Kidney epithelial cell (primary cell): ENCODE measurements at regions not wholly inside any gene's neighbourhood (a gene's known extent, or its start where the extent isn't known, plus 50 kb on each side); places are given as distances from the start of the nearest gene placed in this dataset.

Source experiments
- DNase-seq: peaks from one replicate; pipeline ENCODE4 v3.0.0-alpha.2; 2010; ENCODE audit warnings: low read depth
- H3K27me3 ChIP-seq: 2 replicates; pipeline ENCODE4 v1.6.0; 2011; ENCODE audit warnings: low read length; ENCODE audit not compliant: control insufficient read depth, insufficient read depth
- H3K36me3 ChIP-seq: 2 replicates; pipeline ENCODE4 v1.5.1; 2011; ENCODE audit warnings: low read length; ENCODE audit not compliant: control insufficient read depth, insufficient read depth
- H3K4me3 ChIP-seq: 2 replicates; pipeline ENCODE4 v1.5.1; 2011; ENCODE audit warnings: low read depth, mild to moderate bottlenecking, control low read depth, low read length
- TF ChIP-seq, protein P1 (sequence below): IDR thresholded peaks from 2 replicates; pipeline ENCODE4 v1.5.1; 2011; ENCODE audit warnings: mild to moderate bottlenecking, moderate library complexity, low read length, control low read depth, inconsistent platforms; ENCODE audit not compliant: insufficient read depth, poor library complexity, severe bottlenecking

DNA sequence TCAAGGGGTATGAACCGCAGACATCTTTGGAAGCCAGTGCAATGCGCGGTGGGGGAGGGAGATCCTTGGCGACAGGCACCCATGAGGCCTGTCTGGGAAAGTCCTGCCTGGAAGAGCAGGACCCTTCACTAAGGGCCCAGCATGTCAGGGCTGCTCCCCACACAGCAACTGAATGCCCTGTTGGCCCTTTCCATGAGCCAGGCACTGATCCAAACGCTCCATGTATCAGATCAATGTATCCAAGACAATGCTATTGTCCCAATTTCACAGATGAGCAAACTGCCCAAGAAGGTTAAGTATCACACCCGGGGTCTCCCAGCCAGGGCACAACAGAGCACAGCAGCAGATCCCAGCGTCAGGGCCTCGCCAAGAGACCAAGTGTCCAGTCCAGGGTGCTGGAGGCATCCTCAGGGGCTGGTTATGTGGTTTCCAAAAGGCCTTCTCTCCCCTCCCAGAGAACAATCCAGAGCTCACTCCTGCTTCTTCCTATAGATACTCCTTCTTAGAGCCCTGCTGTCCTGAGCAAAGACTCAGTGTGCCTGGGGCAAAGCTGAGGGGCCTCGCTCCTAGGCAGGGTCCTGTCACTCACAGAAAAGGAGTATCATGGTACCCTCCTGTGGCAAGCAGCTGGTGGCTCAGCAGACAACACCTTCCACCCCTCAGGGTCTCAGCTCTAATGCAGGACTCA, 328.0 kb downstream of the NPHP4 start:
- Histone ChIP-seq H3K4me3 (no peak overlapping the region), H3K36me3 (no peaks in the 10 kb centered on the region), H3K27me3 (no peaks in the 10 kb centered on the region)
- no peak for DNase-seq
- TF ChIP-seq, protein P1, sequence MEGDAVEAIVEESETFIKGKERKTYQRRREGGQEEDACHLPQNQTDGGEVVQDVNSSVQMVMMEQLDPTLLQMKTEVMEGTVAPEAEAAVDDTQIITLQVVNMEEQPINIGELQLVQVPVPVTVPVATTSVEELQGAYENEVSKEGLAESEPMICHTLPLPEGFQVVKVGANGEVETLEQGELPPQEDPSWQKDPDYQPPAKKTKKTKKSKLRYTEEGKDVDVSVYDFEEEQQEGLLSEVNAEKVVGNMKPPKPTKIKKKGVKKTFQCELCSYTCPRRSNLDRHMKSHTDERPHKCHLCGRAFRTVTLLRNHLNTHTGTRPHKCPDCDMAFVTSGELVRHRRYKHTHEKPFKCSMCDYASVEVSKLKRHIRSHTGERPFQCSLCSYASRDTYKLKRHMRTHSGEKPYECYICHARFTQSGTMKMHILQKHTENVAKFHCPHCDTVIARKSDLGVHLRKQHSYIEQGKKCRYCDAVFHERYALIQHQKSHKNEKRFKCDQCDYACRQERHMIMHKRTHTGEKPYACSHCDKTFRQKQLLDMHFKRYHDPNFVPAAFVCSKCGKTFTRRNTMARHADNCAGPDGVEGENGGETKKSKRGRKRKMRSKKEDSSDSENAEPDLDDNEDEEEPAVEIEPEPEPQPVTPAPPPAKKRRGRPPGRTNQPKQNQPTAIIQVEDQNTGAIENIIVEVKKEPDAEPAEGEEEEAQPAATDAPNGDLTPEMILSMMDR = no peak

- no peak for DNase-seq
- TF ChIP-seq, protein P1 = no peak
- no peak overlapping the region for H3K4me3 ChIP-seq
These were observed 329.5 kb downstream of the NPHP4 start for GRCh38 chr1:5662744-5663126.

GRCh38 chr1:5662086-5662743, 330.0 kb downstream of the NPHP4 start:
- no peaks in the 10 kb centered on the region for H3K36me3 ChIP-seq
- DNase-seq = no peak
- TF ChIP-seq, protein P1 = no peak
- H3K27me3 ChIP-seq = no peaks in the 10 kb centered on the region
- H3K4me3 ChIP-seq = no peak overlapping the region

More at GRCh38 chr1:5662744-5663126, 329.5 kb downstream of the NPHP4 start:
- Histone ChIP-seq H3K27me3 (no peaks in the 10 kb centered on the region), H3K36me3 (no peaks in the 10 kb centered on the region)

- TF ChIP-seq, protein P1 = no peak
- Histone ChIP-seq H3K27me3 (no peaks in the 10 kb centered on the region), H3K4me3 (no peak overlapping the region), H3K36me3 (no peaks in the 10 kb centered on the region)
- DNase-seq = no peak
These were observed 330.8 kb downstream of the NPHP4 start for GRCh38 chr1:5661196-5662085.

DNA sequence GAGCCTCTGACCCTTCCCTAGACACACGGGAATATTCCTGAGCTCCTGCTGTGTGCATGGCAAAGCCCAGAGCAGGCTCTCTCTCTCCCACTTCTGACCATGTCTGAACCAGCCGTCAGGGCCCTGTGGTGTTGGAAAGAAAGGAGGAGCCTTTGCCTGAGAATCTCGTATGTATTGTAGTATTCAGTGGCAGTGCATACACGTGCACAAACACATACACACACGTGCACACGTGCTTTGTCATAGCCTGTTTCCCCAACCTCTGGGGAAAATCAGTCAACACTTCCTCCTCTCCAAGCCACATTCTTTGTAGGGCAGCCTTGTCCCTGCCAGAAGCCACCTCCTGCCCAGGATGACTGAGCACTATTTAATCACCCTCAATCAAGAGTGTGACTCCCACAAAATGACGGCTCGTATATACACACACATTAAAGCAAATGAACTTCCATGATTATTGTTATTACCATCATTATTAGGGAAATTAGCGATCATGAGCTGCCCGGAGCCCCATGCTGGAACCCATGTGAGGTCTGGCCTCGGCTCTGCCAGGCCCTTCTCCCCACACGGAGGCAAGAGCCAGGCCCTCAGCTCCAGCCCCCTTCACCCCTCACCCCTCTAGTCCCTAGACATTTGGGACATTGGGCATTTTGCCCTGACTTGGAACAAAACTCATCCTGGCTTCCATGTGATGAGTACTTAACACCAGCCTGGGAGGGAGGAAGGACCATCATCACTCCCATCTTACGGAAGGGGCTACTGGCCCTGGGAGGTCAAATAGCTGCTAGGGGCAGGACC, 331.9 kb downstream of the NPHP4 start:
- no peak for DNase-seq
- TF ChIP-seq, protein P1 = no peak
- no peak overlapping the region for H3K4me3 ChIP-seq
- no peaks in the 10 kb centered on the region for H3K27me3 ChIP-seq
- H3K36me3 ChIP-seq = no peaks in the 10 kb centered on the region
